Activated CD8-positive, alpha-beta memory T cell treated with anti-CD3 and anti-CD28 coated beads for 36 hours (primary cell): ENCODE measurements at regions not wholly inside any gene's neighbourhood (a gene's known extent, or its start where the extent isn't known, plus 50 kb on each side); places are given as distances from the start of the nearest gene placed in this dataset.

Experiments used
- CTCF ChIA-PET: fragments of 350-600 bp; sonication (Branson Sonifier 250); formaldehyde crosslinking; loops from one replicate; lab custom pipeline; 2021; ENCODE audit warnings: antibody characterized with exemption; lab: Charles Lee
- POLR2A ChIA-PET: fragments of 350-600 bp; sonication (Branson Sonifier 250); formaldehyde crosslinking; loops from one replicate; lab custom pipeline; 2021; ENCODE audit warnings: antibody characterized with exemption; lab: Charles Lee

- ChIA-PET POLR2A (no interaction called here), CTCF (no interaction called here)
These were observed 536.5 kb downstream of the CDH11 start for GRCh38 chr16:64585367-64585766.

DNA sequence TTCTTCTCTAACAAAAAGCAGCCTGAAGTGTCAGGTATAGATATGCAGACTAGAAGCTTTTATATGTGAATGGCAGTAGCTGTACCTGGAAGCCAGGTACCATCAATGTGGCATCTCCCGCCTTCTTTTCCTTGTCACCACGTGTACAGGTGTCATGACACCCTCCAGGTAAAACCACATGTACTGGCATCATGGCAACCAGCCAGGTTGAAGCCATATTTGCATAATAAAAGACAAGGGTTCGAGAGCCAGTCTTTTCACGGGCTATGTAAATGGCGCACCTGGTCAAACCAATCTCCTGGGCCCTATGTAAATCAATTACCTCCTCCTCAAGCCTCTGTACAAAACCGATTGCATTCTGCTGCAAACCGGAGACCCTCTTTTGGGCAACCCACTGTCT, 541.3 kb downstream of the CDH11 start:
- POLR2A ChIA-PET: no interaction called here
- CTCF ChIA-PET: interaction anchor here (0.6 kb wide), 1 partner anchor 797 kb away, joined by 3 read pairs; no protein-coding TSS in a partner anchor

DNA sequence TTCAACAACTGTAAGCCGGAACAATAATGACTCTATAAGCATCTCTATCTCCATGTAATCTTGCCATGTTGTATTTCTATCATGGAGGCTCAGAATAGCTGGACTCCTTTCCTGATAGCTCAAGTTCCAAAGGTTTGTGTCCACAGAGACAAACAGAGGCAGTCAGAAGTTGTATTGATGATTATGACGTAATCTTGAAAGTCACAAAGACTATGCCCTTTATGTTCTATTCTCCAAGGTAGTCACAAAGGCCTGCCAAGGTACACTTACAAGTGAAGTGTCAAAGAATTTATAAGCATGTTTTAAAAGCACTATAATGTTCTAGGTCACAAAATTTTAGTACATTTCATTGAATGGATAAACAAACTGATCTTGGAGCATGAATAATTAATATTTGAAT, 542.2 kb downstream of the CDH11 start:
- CTCF ChIA-PET: no interaction called here

GRCh38 chr16:64545768-64546167, 576.1 kb downstream of the CDH11 start:
- ChIA-PET CTCF (no interaction called here), POLR2A (no interaction called here)

More for the DNA sequence above, 542.2 kb downstream of the CDH11 start:
- POLR2A ChIA-PET: no interaction called here

DNA sequence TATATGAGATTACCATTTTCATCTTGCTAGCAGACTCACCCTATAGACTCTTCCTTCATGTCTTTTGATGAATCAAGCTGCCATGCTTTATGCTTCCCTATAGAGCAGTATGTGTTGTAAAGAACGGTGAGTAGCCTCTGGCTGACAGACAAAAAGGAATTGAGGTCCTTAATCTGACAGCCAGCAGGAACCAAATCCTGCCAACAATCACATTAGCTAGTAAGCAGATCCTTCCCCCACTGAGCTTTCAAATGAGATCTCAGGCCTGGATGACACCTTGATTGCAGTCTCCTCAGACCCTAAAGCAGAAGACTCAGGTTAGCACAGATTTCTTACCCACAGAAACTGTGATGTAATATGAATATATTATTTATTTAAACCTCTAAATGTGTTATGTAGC, 577.0 kb downstream of the CDH11 start:
- ChIA-PET CTCF (no interaction called here), POLR2A (no interaction called here)

- ChIA-PET CTCF (no interaction called here), POLR2A (no interaction called here)
These were observed 578.4 kb downstream of the CDH11 start for GRCh38 chr16:64543441-64543840.

GRCh38 chr16:64543031-64543430, 578.8 kb downstream of the CDH11 start:
- ChIA-PET POLR2A (no interaction called here), CTCF (no interaction called here)

DNA sequence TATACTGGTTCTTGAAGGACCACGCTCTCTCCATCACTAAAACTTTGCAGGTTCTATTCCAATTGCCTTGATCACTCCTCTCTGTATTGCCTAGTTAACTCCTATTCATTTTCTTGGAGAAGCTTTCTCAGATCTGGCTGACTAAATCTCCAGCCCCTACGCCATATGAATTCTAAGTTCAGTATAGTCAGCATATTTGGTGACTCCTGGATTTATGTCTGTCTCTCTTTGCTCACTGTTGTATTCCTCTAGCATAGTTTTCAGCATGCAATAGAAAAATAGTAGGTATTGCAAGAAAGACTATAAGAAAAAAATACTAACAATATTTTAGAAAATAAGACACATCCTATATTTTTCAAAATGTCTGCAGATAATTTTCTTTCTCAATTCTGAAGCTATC, 579.7 kb downstream of the CDH11 start:
- ChIA-PET CTCF (no interaction called here), POLR2A (no interaction called here)

GRCh38 chr16:64541621-64542020, 580.2 kb downstream of the CDH11 start:
- POLR2A ChIA-PET: no interaction called here
- CTCF ChIA-PET: no interaction called here

- CTCF ChIA-PET: no interaction called here
These were observed 581.4 kb downstream of the CDH11 start for GRCh38 chr16:64540434-64540833.

GRCh38 chr16:64539811-64540371, 582.0 kb downstream of the CDH11 start:
- CTCF ChIA-PET: no interaction called here
- POLR2A ChIA-PET: no interaction called here

More at GRCh38 chr16:64540434-64540833, 581.4 kb downstream of the CDH11 start:
- POLR2A ChIA-PET: no interaction called here

DNA sequence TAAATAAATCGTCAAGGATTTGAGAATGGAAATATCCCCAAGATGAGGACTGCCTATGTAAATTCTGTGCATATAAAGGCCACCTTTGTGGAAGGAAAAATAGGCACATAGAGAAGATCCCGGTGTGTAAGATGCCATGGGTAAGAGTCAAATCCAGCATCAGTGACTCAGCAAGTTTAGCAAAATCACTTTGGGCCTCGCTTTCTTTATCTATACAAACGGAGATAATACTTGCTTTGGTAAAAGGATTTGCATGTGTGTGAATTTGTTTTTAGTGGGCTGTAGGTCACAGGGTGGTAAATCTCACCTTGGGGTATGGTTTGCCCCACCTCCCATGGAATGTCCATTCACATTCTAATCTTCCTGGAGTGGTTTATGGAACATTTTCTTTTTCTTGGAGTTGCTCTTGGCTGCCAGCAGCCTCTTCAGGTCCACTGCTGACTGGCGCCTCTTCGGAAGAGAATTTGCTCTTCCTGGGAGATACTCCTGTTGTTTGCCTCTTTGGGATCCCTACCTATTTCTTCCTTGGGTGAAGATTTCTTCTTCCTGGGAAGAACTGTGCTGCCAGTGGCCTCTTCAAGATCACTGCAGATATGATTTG, 587.6 kb downstream of the CDH11 start:
- ChIA-PET CTCF (no interaction called here), POLR2A (no interaction called here)

GRCh38 chr16:64532691-64533090, 589.2 kb downstream of the CDH11 start:
- CTCF ChIA-PET: no interaction called here
- POLR2A ChIA-PET: no interaction called here

GRCh38 chr16:64532117-64532516, 589.7 kb downstream of the CDH11 start:
- ChIA-PET POLR2A (no interaction called here), CTCF (no interaction called here)

DNA sequence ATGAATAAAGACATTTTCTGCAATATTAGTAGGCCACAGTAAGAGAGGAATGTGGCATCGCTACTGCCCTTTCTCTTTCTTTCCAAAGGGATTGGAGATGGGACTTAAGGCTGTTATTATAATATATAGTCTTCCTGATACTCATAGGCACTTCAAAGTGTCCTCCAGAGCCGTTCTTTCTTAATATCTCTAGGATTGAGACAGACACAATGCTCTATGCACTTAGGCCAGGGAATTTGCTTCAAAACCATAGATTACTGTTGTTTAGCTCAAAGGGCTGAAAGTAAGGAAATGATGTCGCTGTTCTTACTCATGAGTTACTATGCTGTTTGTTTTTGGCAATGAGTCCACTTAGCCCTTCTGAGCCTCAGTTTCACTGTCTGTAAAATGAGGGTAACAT, 590.5 kb downstream of the CDH11 start:
- ChIA-PET CTCF (no interaction called here), POLR2A (no interaction called here)

DNA sequence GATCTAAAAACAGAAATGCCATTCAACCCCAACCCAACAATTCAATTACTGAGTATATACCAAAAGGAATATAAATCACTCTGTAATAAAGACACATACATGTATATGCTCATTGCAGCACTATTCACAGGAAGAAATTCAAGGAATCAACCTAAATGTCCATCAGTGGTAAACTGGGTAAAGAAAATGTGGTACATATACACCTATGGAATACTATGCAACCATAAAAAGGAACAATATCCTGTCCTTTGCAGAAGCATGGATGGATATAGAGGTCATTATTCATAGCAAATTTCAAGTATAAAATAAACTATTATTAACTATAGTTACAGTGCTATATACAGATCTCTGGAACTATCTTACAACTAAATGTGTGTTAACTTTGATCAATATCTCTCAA, 599.3 kb downstream of the CDH11 start:
- POLR2A ChIA-PET: no interaction called here
- CTCF ChIA-PET: no interaction called here

DNA sequence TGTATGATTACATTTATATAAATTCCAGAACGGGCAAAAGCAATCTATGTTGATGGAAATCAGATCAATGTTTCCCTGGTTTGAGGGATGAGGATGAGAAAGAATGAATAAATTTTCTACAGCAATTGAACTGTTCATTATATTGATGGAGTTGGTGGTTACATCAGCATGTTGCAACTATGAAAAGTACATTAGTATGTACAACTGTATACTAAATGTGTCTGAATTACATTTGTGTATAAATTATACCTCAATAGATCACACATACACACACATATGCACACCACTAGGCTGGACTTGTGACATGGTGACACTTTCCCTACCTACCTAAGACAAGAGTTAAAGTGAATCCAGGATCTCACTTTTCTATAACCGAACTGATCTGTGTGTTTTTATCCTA, 608.0 kb downstream of the CDH11 start:
- CTCF ChIA-PET: no interaction called here
- POLR2A ChIA-PET: no interaction called here

GRCh38 chr16:64507240-64508024, 614.4 kb downstream of the CDH11 start:
- ChIA-PET POLR2A (no interaction called here), CTCF (no interaction called here)

- CTCF ChIA-PET: no interaction called here
- POLR2A ChIA-PET: no interaction called here
These were observed 622.7 kb downstream of the CDH11 start for GRCh38 chr16:64499211-64499610.

DNA sequence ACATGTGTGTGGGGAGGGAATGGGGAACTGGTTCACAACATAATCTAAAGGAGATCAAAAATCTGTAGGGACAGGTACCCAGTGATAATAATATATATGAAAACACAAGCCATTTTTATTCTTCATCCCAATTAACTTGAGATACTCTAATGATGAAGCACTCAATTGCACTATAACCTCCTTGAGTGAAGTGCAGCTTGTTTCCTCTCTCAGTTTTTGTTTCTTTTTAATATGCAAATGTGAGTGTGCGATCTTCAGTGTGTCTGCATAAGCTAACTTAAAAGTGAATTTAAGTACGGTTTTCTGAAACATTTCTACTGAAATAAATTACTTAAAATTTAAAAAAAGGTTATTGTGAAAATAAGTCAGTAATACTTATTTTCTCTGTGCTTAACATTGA, 623.5 kb downstream of the CDH11 start:
- POLR2A ChIA-PET: no interaction called here
- CTCF ChIA-PET: no interaction called here

- ChIA-PET POLR2A (no interaction called here), CTCF (no interaction called here)
These were observed 628.2 kb downstream of the CDH11 start for GRCh38 chr16:64493709-64494108.
